A549 (cell line): ENCODE measurements at regions not wholly inside any gene's neighbourhood (a gene's known extent, or its start where the extent isn't known, plus 50 kb on each side); places are given as distances from the start of the nearest gene placed in this dataset.

Experiments used
- ATAC-seq, 2 experiments: fragments of 200-7000 bp in 1 of 2; fragments of >200 bp in 1 of 2; cut with Nextera tagmentation in 1 of 2; cut with Tn5 transposase in 1 of 2; 3 replicates each; pipeline versions ENCODE4 v1.8.0 to v1.9.1; 2018 to 2020; ENCODE audit warnings: mild to moderate bottlenecking in 1 of 2, moderate library complexity in 1 of 2
- CTCF ChIA-PET: fragments of 300-600 bp; sonication (Branson Sonifier 250); formaldehyde crosslinking; extraction: SDS; loops from one replicate; lab custom pipeline; 2021; ENCODE audit warnings: antibody characterized with exemption, inconsistent platforms; lab: Yijun Ruan, JAX
- POLR2A ChIA-PET: fragments of 350-600 bp; formaldehyde crosslinking; extraction: SDS; loops from one replicate; lab custom pipeline; 2021; ENCODE audit warnings: antibody characterized with exemption, inconsistent platforms; lab: Yijun Ruan, JAX
- DNase-seq, 2 experiments: peaks; one replicate each; pipeline versions ENCODE4 v3.0.0 to v3.0.0-alpha.2; 2011 to 2016; ENCODE audit warnings: low read depth in 1 of 2, low spot score in 1 of 2
- FAIRE-seq: peaks from 2 replicates; lab custom pipeline; 2011; peaks lifted over from hg19 to GRCh38; lab: Jason Lieb, UNC
- H3K27ac ChIP-seq, 2 experiments: fragments of >200 bp; sonication (Bioruptor Twin); formaldehyde crosslinking; 3 replicates each; pipeline ENCODE4 v1.5.1; 2016 to 2017
- H3K4me1 ChIP-seq: fragments of >200 bp; sonication (Bioruptor Twin); formaldehyde crosslinking; 3 replicates; pipeline ENCODE4 v1.6.1; 2016
- H3K4me2 ChIP-seq: fragments of >200 bp; sonication (Bioruptor Twin); formaldehyde crosslinking; 3 replicates; pipeline ENCODE4 v1.6.1; 2016
- H3K4me3 ChIP-seq: fragments of >200 bp; sonication (Bioruptor Twin); formaldehyde crosslinking; 3 replicates; pipeline ENCODE4 v1.5.1; 2016
- H3K9me3 ChIP-seq: fragments of >200 bp; sonication (Bioruptor Twin); formaldehyde crosslinking; 3 replicates; pipeline ENCODE4 v1.6.1; 2016
- CEBPB ChIP-seq, 2 experiments: fragments of >200 bp in 1 of 2; sonication (Bioruptor Twin) in 1 of 2; formaldehyde crosslinking in 1 of 2; IDR thresholded peaks; 2 replicates each; pipeline ENCODE4 v1.6.1; 2012 to 2016
- CTCF ChIP-seq: fragments of >200 bp; sonication (Bioruptor Twin); formaldehyde crosslinking; IDR thresholded peaks from 3 replicates; pipeline ENCODE4 v1.5.1; 2016
- JUN ChIP-seq, 2 experiments: fragments of >200 bp; sonication (Bioruptor Twin); formaldehyde crosslinking; IDR thresholded peaks; 2 replicates in 1 of 2; 3 replicates in 1 of 2; pipeline ENCODE4 v1.6.1; 2016 to 2017
- MYC ChIP-seq: IDR thresholded peaks from 2 replicates; pipeline ENCODE4 v1.6.1; 2012; ENCODE audit warnings: mild to moderate bottlenecking, inconsistent platforms, low read length, improper control_type of control experiment, borderline replicate concordance
- REST ChIP-seq: fragments of 200-600 bp; sonication (generic); IDR thresholded peaks from 2 replicates; pipeline ENCODE4 v1.6.1; 2016; ENCODE audit warnings: antibody characterized with exemption, mild to moderate bottlenecking, moderate library complexity
- RFX5 ChIP-seq: fragments of 450-650 bp; IDR thresholded peaks from 2 replicates; pipeline ENCODE4 v1.7.1; 2014; ENCODE audit warnings: antibody characterized with exemption, mild to moderate bottlenecking, moderate library complexity
- SMC3 ChIP-seq: fragments of >200 bp; sonication (Bioruptor Twin); formaldehyde crosslinking; IDR thresholded peaks from 3 replicates; pipeline ENCODE4 v1.6.1; 2018; ENCODE audit warnings: inconsistent platforms
- ZNF302 ChIP-seq: fragments of 250-450 bp; sonication (Bioruptor Pico); IDR thresholded peaks from 2 replicates; pipeline ENCODE4 v1.9.0; 2021; ENCODE audit warnings: inconsistent platforms, mild to moderate bottlenecking, moderate library complexity
- WGBS: methylation state at CpG from one replicate; pipeline ENCODE4 v1.1.6; 2017; ENCODE audit errors: missing lambda C conversion rate; 5-methylcytosine and 5-hydroxymethylcytosine counted together
- TF ChIP-seq, protein P1 (sequence below): fragments of >200 bp; sonication (Bioruptor Twin); formaldehyde crosslinking; IDR thresholded peaks from 2 replicates; pipeline ENCODE4 v1.6.1; 2016
- TF ChIP-seq, protein P2 (sequence below): IDR thresholded peaks from 2 replicates; pipeline ENCODE4 v1.6.1; 2012; ENCODE audit warnings: low read depth, borderline replicate concordance
- TF ChIP-seq, protein P3 (sequence below): fragments of 250-450 bp; sonication (Bioruptor Pico); IDR thresholded peaks from 2 replicates; pipeline ENCODE4 v1.5.0; 2020; ENCODE audit warnings: low read depth, mild to moderate bottlenecking, moderate library complexity
- TF ChIP-seq, protein P4 (sequence below): IDR thresholded peaks from 2 replicates; pipeline ENCODE4 v1.6.1; 2012

- no peak for FAIRE-seq
- no peak for ATAC-seq
- CTCF ChIA-PET: interaction anchor here (0.6 to 2.1 kb wide), 4 partner anchors 125 to 398 kb away, joined by 3 to 8 read pairs (median 4); no protein-coding TSS in a partner anchor
- H3K4me3 ChIP-seq: no peak overlapping the region
- H3K9me3 ChIP-seq: no peaks in the 10 kb centered on the region
- no peak for TF ChIP-seq ZNF302
- TF ChIP-seq SMC3: no peak
- no peak for TF ChIP-seq JUN (IDR thresholded peaks at IDR 0.05)
- TF ChIP-seq, protein P1, sequence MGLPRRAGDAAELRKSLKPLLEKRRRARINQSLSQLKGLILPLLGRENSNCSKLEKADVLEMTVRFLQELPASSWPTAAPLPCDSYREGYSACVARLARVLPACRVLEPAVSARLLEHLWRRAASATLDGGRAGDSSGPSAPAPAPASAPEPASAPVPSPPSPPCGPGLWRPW: no peak
- TF ChIP-seq CEBPB (IDR thresholded peaks at IDR 0.05): no peak
- no peak for TF ChIP-seq REST
- TF ChIP-seq CTCF: no peak
- TF ChIP-seq, all 56 proteins: peak for 0
- DNase-seq: no peak
- Histone ChIP-seq H3K27ac (peak overlapping the region in 1 of 2 experiments; percentile 75; a peak in 2 of 6 replicates), H3K4me2 (no peak overlapping the region), H3K4me1 (peaks cover 51% of the 10 kb centered on the region)
- POLR2A ChIA-PET: no interaction called here
- WGBS: 95% methylated on average over 4 of the region's 4 CpGs
Observed at GRCh38 chr5:57696825-57697570, 214.4 kb upstream of the ACTBL2 start.

DNA sequence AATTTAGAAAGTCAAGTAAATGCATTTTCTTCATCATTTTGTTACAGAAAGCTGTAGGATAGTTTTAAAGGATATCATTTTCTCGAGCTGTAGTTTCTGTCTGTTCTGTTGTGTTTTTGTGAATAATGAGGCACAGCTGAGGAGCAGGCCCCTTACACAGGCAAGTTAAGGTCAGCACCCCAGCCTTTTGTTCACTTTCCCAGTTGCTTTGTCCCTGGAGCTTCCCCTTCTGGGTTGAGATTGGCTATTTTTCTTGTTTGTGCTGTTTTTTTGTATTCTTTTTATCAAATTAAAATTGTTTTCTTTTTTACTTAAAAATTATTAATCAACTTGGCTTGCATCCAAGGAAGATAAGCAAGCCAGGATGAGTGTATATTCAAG is 213.8 kb upstream of the ACTBL2 start:
- WGBS: 89% methylated on average over 1 of the region's 1 CpG
- POLR2A ChIA-PET: no interaction called here

More for the DNA sequence above, 213.8 kb upstream of the ACTBL2 start:
- TF ChIP-seq RFX5: no peak
- TF ChIP-seq MYC: no peak
- TF ChIP-seq, protein P1: no peak
- TF ChIP-seq, protein P2, sequence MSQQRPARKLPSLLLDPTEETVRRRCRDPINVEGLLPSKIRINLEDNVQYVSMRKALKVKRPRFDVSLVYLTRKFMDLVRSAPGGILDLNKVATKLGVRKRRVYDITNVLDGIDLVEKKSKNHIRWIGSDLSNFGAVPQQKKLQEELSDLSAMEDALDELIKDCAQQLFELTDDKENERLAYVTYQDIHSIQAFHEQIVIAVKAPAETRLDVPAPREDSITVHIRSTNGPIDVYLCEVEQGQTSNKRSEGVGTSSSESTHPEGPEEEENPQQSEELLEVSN: no peak
- TF ChIP-seq, protein P3, sequence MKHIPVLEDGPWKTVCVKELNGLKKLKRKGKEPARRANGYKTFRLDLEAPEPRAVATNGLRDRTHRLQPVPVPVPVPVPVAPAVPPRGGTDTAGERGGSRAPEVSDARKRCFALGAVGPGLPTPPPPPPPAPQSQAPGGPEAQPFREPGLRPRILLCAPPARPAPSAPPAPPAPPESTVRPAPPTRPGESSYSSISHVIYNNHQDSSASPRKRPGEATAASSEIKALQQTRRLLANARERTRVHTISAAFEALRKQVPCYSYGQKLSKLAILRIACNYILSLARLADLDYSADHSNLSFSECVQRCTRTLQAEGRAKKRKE: no peak
- TF ChIP-seq, protein P4, sequence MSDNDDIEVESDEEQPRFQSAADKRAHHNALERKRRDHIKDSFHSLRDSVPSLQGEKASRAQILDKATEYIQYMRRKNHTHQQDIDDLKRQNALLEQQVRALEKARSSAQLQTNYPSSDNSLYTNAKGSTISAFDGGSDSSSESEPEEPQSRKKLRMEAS: no peak
- H3K27ac ChIP-seq: peak overlapping the region in 1 of 2 experiments; percentile 75; a peak in 3 of 6 replicates
- ATAC-seq (no peak), DNase-seq (no peak), FAIRE-seq (no peak)
- CTCF ChIA-PET: interaction anchor here (0.6 to 2.1 kb wide), 5 partner anchors 45 to 398 kb away, joined by 3 to 8 read pairs (median 4); no protein-coding TSS in a partner anchor
- H3K4me2 ChIP-seq: no peak overlapping the region
- H3K9me3 ChIP-seq: no peaks in the 10 kb centered on the region
- no peak overlapping the region for H3K4me3 ChIP-seq
- peaks cover 51% of the 10 kb centered on the region for H3K4me1 ChIP-seq
